GM19397 (cell line): ENCODE measurements at regions not wholly inside any gene's neighbourhood (a gene's known extent, or its start where the extent isn't known, plus 50 kb on each side); places are given as distances from the start of the nearest gene placed in this dataset.

Experiments used
- ATAC-seq: cut with Tn5 transposase; IDR thresholded peaks from one replicate; pipeline ENCODE4 v1.9.1; 2021; ENCODE audit warnings: mild to moderate bottlenecking, moderate library complexity; ENCODE audit not compliant: unreplicated experiment

- no peak for ATAC-seq
Measured at GRCh38 chr1:175829845-175830244, 86.5 kb upstream of the TNR start.

GRCh38 chr1:175826705-175827104 lies 83.3 kb upstream of the TNR start:
- no peak for ATAC-seq

GRCh38 chr1:175824079-175824478 lies 80.7 kb upstream of the TNR start:
- no peak for ATAC-seq

- ATAC-seq, result no peak
Measured at GRCh38 chr1:175823406-175823805, 80.0 kb upstream of the TNR start.

DNA sequence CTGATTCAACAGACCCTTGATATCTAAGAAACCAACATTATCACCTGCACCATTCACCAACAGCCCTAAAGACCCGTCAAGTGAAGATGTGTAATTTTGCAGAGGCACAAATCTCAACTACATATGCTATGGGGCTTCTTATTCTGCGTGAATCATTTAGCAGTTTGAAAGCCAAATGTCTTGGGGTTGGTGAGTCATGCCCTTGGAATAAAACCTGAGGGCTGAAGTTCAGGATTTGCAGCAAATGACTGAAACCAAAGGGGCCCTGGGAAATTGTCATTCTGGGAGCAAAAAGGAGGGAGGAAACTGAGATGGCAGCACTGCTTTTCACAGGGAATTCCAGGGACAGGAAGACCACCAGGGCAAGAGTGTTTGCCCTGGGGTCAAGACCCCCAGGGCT lies 79.2 kb upstream of the TNR start:
- no peak for ATAC-seq

- ATAC-seq, result no peak
Measured at GRCh38 chr1:175820456-175821025, 77.1 kb upstream of the TNR start.

GRCh38 chr1:175818929-175819328 lies 75.5 kb upstream of the TNR start:
- ATAC-seq, result no peak

DNA sequence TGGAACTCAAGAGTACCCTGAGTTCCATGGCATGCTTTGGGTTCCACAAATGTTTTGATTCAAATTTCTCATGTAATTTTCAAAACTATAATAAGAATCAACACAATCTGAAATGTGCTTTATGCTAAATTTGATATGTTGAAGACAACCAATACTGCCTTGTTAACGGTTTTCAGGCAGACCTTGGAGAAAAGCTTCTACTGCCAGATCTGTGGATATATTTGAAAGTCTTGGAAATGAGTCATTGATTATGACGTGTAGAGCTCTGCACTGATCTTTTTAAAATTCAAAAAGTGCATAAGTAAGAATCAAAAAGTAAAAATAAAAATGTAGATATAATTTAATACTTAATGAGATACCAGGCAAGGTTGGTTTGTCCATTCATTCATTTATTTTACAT lies 74.0 kb upstream of the TNR start:
- no peak for ATAC-seq

DNA sequence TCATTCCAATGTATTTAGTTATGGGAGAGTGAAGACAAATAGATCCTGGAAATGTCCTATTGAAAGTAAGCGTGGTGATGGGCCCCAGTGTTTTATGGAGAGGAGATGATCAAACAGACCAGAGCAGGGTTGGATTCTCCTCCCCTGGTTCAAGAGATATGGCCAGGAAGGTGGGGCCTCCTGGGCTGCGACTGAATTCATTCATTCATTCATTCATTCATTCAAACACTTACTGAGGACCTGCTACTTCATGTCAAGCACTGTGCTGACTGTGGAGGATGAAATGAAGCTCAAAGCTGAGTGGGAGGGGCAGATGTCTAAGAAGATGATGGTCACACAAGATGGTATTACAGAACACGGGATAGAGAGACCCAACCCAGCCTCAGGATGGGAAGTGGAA lies 71.5 kb upstream of the TNR start:
- no peak for ATAC-seq

DNA sequence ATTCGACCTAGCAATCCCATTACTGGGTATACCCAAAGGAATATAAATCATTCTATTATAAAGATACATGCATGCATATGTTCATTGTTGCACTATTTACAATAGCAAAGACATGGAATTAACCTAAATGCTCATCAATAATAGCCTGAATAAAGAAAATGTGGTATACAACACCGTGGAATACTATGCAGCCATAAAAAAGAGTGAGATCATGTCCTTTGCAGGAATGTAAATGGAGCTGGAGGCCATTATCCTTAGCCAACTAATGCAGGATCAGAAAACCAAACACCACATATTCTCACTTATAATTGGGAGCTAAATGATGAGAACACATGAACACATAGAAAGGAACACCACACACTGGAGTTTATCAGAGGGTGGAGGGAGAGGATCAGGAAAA lies 69.5 kb upstream of the TNR start:
- no peak for ATAC-seq

- no peak for ATAC-seq
Measured at GRCh38 chr1:175810305-175810704, 66.9 kb upstream of the TNR start.

- no peak for ATAC-seq
Measured at GRCh38 chr1:175808999-175809398, 65.6 kb upstream of the TNR start.

GRCh38 chr1:175808573-175808972 lies 65.2 kb upstream of the TNR start:
- no peak for ATAC-seq

DNA sequence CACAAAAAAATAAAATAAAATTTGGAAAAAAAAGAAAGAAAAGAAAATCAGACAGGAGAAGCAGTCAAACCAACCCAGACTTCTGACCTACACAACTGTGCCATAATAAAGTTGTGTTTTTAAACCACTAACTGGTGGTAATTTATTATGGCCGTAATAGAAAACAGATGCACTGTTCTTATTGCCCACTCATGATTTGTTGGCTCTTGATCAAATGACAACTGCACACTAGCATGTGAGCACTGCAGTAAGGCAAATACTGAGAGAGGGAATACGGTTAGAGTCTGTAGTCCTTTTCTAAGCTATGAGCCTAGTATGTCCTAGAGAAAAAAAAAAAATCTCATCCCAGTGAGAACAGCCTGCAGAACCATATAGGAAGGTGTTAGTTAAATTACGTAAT lies 61.2 kb upstream of the TNR start:
- ATAC-seq, result no peak

GRCh38 chr1:175803413-175803812 lies 60.0 kb upstream of the TNR start:
- no peak for ATAC-seq

DNA sequence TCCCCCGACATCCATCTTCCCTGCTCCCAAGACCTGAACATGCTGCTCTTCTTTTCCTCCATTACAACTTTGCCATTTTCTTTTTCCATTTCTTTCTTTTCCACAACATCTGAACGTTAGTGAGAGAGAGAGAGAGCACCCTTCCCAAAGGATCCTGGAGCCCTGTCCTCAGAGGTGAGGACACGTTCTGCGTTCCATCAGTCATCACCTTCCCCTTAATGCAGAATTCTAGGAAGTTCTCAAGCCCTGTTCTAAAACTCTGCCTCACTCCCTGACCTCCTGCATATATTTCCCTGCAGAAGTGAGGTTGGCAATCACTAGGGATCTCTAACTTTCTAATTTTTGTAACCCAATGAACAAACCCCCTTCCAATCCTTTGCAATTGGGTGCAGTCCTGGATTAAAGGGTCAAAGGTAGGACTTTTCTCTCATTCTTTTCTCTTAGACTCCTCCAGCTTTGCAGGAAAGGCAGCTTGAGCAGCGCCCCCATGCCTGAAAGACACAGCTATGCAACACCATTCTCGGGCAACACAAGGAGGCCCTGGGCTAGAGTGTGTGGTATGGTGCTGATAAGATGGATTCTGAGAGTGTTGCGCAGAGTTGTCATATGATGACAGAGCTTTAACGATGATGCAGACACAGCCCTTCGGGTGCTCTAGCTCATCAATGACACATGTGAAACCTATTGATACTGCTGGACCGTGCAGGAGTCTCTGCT lies 59.2 kb upstream of the TNR start:
- ATAC-seq, result no peak

DNA sequence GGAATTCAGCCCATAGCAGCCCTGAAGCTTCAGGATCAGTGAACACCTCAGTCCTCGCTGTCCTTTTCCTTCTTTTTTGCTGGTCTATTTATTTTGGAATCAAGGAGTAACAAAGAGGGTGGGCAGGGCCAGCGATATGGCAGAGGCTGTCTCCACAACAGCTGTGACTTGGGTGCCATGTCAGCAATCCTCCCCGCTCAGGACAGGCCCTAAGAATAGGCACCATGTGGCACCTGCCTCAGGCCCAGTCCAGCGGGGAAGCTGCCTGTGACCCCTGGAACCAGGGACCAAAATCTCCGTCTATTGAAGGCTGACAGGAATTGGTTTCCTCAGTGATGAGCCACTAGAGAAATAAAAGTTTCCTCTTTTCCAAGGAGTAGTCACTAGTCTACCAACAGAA lies 58.6 kb upstream of the TNR start:
- ATAC-seq, result no peak

DNA sequence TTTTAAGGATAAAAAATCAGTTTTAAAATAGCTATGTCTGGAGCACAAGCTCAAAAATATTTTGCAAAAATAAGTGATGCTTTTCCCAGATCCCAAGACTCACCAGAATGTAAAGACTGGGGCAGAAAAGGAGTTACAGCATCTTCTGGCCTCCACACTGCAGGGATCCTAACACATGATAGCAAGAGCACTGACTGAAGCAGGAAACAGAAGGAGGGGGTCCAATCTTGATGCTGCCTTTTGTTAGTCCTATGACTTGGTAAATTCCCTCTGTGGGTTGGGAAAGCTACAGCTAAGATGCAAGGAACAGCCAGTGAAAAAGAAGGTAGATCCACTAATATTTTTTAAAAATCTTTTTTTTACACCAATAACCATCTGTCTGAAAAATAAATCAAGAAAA lies 54.2 kb upstream of the TNR start:
- ATAC-seq, result no peak

GRCh38 chr1:175794586-175794985 lies 51.2 kb upstream of the TNR start:
- no peak for ATAC-seq

- no peak for ATAC-seq
Measured at GRCh38 chr1:175793617-175794016, 50.2 kb upstream of the TNR start.
